Right renal cortex interstitium (tissue), 3 donors: ENCODE measurements at regions not wholly inside any gene's neighbourhood (a gene's known extent, or its start where the extent isn't known, plus 50 kb on each side); places are given as distances from the start of the nearest gene placed in this dataset.

ENCODE experiments used
- DNase-seq, 3 donors: peaks; one replicate each; pipeline ENCODE4 v3.0.0-alpha.2; 2013; ENCODE audit warnings: low read depth in 3 of 3, low spot score in 2 of 3

DNA sequence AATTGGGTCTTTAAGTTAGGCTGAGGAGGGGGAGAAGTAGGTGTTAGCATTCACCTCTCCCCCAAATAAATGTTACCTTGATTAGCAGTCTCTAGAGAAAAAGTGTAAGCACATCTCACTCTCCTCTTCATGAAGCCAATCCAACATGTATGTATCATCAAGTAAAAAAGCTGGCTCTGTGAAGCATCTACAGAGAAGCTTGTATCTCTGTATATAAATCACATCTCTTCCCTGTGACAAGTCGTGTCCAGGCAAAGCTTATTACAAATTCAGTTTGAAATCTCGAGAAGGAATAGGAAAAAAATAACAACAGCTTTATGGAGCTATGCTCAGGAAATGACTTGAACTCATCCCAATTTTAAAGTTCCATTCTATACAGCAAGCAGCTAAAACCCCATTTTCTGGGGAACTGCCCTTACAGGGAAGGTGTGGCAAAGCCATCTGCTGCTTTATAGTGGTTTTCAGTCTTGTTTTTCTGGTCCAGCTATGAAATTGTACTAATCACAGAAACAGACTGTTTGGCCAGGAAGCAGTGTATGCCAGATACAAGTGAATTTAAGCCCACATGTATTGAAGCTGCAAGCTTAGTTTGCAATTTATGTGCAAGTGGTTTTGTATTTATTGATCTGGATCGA is 313.3 kb upstream of the NOCT start:
- DNase-seq: no peak

DNA sequence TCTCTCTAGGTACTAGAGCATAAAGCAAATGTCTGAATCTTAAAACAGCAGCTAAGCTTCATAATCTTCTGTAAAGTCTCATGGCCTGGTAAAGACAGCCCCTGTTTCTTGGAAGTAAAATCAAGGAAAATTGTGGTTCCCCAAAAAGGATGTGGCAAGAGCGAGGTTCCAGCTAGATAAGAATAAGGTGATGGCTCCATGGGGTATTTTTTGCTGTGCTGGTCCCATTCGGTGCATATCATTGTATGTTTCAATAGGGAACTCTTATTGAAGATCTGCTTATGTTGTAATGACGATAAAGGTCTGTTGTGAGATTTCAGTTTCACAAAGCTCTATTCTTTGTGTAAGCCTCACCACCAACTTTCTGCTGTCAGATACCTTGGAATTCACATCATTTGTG is 316.9 kb upstream of the NOCT start:
- DNase-seq: no peak

DNA sequence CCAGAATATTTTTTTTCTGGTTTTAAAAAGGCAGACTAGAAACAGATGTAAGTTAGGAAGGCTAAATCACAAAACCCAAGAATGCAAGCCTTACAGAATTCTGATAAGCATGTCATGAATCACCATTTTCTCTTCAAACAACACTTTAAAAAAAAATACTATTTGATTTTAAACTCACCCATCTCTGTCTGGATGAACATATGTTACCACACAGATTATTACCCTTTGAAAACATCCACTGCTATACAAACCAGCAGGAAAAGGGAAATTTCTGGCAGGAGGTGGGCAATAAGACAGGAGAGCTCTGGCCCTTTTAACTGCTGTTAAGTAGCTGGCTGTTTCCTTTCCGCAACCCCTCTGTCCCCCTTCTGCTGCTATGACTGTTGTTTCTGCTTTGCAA is 317.7 kb upstream of the NOCT start:
- DNase-seq: no peak

DNA sequence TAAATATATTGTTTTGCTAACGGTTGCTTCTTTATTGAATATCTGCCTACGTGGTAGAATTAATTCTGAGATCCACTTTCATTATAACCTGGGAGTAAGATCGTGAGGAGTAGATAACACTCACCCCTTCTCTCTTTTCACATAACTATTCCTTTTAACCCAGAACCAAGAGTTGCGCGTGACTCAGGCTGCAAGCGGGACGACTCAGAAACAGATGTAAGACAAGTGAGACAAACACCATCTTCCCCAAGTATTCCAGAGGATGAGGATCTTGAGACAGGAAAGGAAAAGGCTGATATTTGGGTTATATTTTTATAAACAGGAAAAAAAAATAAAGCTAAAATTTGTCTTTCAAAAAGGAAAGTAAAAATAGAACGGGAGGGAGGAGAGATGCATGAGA is 318.8 kb upstream of the NOCT start:
- no peak for DNase-seq

DNA sequence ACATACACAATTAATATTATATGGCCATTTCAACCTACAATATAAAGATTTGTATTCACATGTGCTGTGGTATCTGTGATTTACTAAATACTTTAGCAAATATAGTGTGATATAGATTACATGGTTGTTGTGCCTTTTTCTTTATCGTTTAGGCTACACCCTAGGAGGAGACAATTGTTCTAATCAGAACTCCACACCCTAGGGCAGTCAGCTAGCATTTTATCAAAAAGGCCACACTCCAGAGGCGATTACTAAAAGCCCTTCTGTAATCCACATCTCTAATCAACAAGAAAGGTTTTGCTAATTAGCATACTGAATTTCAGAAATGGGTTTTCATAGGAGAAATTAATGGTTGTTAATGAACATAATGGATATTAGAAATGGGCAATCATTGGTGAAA is 319.5 kb upstream of the NOCT start:
- DNase-seq: no peak

DNA sequence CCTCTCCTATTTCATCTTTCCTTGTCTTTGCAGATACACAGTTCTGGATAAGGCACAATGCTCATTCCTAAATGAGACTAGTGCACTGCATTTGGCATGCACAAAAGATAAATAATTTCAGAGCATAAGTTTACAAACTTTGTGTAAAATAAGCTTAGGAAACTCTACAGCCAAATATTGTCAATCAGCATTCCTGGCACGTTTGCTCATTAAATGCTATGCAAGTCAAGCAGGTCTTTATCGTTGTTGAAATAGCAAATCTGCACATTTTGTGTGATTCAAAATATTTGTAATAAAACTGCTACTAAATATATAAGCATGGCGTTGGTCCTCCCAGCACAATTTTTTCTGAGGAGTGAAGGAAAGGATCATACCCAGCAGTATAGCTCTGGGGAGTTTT is 322.1 kb upstream of the NOCT start:
- DNase-seq: no peak

DNA sequence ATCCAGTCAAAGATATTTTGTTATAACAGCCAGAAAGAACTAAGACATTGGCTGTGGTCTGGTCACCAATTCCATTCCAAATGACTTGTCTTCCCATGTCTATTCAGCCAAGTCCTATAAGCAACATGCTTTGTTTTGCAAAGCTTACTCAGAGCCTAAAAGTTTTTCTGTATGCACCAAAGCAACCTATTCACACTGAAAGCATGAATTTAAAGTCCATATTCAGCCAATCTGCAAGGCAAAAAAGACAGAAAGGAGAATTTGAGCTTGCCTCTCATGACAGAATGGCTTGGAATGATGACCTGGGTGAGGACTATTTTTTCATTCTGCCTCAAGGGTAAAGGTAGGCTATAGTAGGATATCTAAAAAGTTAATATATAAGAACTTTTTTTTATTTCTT is 323.2 kb upstream of the NOCT start:
- no peak for DNase-seq

DNA sequence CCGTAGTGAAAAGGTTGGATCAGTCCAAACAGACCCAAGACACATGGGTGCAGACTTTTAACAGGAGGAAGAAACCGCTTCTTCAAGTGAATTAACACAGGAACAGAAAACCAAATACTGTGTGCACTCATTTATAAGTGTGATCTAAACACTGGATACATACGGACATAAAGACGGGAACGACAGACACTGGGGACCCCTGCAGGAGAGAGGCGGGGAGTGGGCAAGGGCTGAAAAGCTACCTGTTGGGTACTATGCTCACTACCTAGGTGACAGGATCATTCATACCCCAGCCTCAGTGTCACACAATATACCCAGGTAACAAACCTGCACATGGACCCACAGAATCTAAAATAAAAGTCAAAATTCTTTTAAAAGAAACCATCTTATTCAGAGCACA is 326.0 kb upstream of the NOCT start:
- no peak for DNase-seq

DNA sequence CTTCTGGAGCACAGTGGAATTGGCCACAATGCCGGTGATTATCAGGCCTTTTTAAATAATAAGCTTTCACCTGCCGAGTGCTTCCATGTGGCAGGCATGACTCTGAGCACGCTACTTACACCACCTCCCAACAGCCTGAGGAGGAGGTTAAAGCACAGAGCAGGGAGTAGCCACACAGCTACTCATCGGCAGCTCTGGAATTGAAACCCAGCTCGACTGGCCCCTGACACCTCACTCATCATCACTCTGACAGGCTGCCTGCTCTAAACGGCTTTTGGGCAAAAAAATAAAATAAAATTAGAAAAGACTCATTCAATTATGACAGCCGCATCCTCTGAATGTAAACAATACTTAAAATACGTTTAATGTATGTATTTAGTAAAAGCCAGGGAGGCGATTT is 326.4 kb upstream of the NOCT start:
- DNase-seq: no peak

DNA sequence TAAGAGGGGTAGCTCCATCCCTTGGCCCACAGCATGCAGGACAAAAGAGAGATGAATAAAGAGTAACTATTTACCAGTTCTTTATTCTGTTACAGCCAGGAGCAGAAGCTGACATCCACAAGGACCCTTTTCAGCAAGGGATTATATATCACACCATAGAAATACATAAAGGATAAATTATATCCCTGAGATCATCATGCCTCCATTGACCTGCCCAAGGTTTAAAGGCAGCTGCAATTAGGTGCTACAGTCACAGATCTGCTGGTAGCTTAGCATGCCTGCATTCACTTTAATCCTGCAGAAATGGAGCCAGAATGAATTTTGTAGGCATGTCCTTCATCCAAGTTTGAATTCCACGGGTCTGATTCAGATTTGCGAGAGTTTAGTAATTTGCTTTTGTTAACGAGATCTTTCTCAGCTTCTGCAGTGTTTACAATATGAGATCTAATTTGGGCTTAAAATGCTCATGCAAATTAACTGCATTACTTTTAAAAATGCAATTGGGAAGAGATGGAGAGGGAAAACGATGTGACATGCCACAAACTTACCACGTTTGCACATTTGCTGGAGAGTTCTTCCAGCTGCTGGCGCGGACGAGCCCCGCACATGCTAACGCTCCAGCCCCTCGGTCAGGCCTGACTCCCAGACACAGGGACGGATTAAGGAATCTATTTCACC is 327.0 kb upstream of the NOCT start:
- no peak for DNase-seq

DNA sequence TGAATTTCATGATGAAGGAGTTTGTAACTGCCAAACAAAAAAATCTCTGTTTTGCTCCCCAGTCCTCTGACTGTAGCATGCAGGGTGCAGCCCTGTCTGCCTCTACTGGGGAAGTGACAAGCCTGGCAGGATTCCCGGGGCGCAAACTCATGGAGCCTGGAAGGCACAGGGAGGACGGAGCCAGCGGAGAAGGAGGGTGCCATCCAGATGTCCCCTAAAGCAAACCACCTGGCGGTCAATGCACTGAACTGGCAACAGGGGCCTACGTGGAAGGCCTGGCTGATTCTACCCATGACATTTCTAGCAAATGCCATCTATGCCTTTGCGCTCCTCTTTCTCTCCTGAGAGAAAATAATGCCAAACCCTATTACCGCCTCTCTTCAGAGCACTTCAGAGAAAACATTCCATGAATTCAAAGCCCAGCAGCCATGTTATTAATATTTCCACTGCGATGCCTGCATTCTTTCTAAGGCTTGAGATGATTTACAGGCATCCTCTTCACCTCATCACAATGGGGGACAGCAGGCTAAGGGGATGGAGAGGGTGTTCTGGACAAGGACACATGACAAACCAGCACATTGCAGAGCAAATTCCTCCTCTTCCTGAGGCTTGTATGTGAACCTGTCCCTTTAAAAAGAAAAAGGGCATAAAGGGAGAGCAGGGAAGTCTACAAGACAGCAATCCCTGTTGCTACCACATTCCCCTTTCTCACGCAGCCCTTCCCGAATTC is 329.3 kb upstream of the NOCT start:
- no peak for DNase-seq

DNA sequence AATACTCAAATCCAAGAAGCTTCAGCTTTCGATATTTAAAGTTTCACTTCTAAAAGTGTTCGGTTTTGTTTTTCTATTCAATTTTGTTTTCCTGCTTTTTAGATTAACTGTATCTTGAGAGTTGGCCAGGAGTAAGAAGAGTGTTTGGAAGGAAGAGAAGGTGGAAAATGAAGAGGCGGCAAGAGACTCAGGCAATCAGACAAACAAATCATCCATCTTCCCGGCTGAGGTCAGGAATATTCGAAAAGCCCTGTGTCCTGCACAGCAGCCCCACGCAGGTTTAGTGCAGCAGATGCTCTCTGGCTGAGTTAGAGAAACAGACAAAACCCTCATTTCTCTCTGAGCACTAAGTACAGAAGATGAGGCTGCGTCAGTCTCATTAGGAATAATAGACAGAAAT is 330.3 kb upstream of the NOCT start:
- DNase-seq: no peak

DNA sequence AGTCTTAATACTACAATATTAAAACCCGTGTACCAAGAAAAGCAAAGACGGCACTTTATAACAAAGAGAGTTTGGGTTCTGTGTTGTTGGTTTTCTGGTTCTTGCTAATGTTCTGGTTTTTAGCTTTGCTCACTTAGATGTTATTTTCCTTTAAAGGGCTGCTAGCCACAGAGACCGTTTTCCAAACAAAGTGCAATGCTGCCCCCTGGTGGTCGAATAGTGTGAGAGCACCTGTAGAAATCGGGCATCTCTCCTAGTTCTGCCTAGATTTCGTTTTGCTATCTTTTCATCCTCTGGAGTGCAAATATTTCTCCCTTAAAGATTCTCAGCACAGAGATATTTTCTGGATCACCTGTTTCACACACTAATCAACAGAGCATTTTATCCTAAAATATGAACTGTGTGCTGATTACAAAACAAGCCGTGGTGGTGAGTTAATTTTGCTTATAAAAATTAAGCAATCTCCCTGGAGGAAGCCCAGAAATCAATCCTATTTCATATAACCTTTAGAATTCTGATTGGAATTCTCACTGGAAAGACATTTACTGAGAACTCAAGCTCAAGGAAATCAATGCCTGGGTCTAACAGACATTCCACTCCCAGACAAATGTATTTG is 334.5 kb upstream of the NOCT start:
- DNase-seq: peak; percentile 65 to 78 (median 70)

DNA sequence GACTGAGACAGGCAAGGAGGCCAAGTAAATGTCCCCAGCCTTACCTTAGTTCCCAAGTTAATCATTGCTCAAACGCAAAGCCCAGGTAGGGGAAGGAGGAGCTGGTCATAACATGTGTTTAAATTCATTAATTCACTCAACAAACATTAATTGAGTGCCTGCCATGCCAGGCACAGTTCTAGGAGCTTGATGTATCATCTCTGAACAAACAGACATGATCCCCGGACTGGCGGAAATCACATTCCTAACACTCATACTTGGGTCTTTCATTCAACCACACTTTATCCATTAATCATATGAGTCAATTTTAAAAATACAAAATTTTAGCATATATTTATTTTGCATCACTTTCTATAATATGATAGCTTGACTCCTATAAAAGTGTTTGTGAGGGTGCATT is 335.3 kb upstream of the NOCT start:
- no peak for DNase-seq

DNA sequence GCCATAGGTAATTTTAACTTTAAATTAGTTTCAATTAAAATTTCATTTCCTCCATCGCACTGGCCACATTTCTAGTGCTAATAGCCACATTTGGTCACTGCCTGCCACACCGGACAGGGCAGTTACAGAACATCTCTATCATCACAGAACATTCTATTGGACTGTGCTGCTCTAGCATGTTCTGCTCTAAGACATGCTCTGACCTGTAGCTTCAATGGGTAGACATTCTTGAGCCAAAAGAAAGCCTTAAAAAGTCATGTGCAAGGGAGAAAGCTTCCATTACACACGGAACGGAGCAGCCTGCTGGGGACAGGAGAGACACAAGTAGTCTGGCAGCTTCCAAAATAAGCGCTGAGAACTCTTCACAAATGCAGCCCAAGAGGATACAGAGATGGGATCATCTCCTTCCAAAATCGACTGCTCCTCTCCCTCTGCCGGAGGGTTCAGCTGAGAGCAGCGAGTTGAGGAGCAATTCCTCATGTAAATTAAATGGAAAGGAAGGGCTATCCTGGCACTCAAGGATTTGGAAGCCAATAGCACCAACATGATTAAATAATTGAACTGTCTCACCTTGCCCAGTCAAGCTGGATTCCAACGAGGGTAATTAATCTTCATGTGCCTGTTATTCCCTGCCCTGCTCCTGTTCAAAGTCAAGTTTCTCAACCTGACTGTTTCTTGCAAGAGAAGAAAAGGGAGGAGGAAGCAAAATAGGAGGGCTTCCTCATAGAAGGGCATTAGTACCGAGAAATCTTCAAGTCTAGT is 336.4 kb upstream of the NOCT start:
- no peak for DNase-seq

DNA sequence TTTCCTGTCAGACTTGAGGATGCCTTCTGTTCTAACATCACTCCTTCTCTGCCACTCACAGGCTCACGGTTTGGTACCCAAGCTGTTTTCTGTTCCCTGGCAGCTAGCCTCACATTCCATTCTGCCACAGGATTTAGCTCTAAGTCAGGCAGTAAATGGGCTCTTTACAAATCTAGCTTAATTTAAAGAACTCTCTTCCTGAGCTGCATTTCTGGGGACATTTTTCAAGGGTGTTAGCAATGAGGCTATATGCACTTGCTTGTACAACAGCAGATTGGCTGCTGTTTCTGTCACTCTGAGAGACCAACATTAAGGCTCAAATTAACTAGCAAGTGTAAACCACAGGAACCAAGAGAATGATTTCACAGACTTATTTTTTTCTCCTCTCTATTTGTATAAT is 337.8 kb upstream of the NOCT start:
- DNase-seq: no peak

DNA sequence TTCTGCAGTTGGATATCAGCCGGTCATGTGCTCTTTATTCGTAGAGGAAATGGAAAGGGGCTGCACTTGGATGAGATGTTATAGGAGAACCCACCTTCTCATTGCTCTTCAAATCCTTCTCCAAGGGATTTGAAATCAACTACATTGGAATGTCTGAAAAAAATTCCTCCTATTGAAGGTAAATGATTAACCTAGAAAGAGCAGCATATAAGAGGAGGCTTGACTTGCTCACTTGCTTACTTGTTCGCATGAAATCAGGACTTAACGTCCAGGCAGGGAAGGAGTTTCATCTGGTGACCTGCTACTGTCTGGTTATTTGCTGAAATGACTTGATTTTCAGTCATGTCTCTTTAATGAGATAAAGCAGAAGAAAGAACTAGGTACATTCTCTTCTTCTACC is 338.4 kb upstream of the NOCT start:
- DNase-seq: no peak

DNA sequence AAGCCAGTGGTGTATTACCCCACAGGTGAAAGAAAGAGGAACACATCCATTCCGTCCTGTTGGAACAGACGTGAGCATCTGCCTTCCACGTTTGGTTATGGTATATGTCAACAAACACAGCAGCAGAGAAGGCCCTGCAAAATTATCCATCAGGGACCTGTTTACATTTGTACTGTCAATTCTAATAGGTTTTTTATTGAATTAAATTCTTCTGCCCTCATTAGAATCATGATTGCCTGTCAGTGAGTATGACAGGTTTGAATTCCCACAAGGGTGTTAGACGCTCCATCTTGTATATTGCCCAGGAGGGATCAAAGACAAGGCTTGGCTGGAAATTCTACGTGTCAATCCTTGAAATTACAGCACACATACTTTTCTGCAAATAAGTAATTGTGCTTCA is 339.9 kb upstream of the NOCT start:
- no peak for DNase-seq

DNA sequence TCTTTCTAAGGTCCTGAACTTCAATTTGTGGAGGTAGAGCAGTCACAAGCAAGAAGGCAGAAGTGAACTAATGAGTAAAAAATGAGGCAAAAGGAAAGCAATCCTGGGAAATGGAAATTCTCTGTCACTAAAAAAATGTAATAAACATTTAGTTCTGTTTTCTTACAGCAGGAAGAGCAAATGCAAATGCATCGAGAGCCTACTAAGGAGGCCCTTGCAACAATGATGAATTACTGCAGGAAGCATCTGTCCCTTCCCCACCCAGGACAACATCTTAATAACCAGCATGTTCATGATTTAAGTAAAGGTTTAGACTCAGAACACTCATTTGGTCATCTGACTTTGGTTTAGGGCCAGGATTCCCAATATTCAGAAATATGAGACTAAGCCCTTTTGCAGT is 341.4 kb upstream of the NOCT start:
- DNase-seq: no peak

DNA sequence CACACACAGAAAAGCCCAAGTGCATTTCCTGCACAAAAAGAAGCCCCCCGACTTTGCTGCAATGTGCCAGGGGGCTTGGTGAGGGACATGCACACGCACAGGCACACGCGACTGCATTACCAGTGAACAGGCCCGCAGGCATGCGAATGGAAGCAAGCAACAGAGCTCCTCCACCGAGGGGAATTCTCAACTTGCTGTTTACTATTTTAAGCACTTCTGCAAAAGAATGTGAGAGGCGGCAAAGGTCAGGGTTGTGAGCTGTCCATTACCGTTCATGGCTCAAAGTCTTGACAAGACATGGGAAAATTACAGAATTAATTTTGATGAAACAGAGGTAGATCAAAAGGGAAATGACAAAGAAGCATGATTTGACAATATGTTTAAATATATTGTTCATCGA is 342.5 kb upstream of the NOCT start:
- DNase-seq: no peak

DNA sequence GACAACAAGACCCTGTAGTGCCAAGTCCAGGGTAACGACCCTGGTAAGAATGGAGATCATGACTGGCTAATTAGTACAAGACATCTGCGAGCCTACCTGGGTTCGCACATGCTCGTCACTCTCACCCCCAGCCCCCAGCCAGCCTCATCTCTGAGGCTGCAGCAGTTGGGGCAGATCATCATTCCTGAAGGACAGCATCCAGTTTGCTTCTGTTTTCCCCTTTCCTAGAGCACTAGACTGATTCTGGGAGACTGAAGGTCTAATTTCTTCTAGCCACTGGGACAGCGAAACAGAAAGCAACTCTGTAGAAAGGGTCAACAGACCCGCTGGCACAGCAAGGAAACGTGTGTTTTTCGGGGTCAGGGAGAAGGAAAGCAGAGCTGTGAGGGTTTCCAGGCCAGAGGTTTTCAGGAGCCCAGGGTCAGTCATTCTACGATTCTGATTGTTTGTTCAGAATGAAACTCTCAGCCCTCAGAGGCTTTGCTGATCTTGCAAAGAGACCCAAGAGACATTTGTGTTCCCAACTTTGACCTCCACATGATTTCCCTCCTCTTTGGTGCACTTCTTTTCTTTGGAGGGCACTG is 343.1 kb upstream of the NOCT start:
- DNase-seq: no peak
